ENCODE measurements at regions not wholly inside any gene's neighbourhood (a gene's known extent, or its start where the extent isn't known, plus 50 kb on each side); places are given as distances from the start of the nearest gene placed in this dataset.

DNA sequence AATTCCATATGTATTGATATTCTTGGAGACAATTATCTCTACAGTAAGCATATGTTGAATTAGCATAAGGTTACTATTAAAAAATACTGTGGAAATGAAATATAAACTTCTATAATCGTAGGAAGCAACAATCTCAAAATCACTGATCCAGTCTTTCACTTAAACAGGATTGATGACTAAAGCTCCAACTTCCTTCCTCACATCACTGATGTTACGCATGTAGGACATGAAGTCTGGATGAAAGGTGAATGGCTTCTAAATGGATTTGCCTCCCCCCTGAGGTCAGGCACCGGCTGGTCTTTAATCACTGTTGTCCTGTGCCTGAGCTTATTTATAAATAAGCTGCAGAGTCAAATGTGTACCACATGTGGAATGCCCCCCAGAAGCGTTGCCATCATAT is 157.1 kb upstream of the NFIB start:
- Histone ChIP-seq H3K27ac (ENCODE audit: insufficient read depth, low read depth, low read length, poor library complexity, severe bottlenecking) (no peak overlapping the region), H3K4me3 (ENCODE audit: insufficient read depth, low read depth, low read length) (no peak overlapping the region), H3K4me1 (ENCODE audit: control insufficient read depth, insufficient read depth, low read length) (peaks cover 6% of the 10 kb centered on the region), H3K9me3 (ENCODE audit: control insufficient read depth, low read length) (no peaks in the 10 kb centered on the region), H3K27me3 (ENCODE audit: control insufficient read depth, insufficient read depth, low read length, poor library complexity, severe bottlenecking) (no peaks in the 10 kb centered on the region), H3K36me3 (ENCODE audit: control insufficient read depth, insufficient read depth, low read length) (no peaks in the 10 kb centered on the region)
- WGBS, 2 experiments: 90 to 92% methylated on average over 3 to 4 of the region's 4 CpGs

DNA sequence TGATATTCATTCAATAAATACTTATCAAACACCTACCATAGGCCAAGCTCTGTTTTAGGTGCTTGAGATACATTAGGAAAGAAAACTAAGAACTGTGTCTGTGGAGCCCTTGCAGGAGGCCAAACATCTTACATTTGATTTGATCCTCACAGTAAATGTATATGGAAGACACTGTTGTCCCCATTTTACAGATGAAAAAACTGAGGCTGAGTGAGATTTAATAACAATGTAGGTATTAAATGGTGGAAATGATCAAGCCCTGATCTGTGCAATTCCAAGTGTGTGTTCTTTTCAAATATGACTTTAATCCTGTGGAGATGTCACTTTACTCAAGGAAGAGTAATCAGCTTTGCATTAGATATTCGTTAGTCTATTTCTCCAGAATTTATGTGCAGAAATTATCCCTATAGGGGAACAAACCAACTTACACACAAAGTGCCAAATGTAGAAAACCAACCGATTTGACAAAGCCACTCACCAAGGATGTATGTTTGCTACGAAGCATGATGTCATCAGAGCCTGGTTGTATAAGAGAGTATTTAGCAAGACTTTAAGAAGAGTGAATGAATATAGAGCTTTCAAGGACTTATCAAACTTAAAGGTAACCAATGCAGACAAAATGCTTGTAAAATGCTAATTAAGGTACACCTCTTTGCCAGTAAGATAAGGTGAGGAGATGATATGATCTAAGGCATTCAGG is 153.9 kb upstream of the NFIB start:
- no peak overlapping the region for H3K27ac ChIP-seq (ENCODE audit: insufficient read depth, low read depth, low read length, poor library complexity, severe bottlenecking)
- 96 to 100% methylated on average over 3 of the region's 3 CpGs for WGBS, 2 experiments
- H3K27me3 ChIP-seq (ENCODE audit: control insufficient read depth, insufficient read depth, low read length, poor library complexity, severe bottlenecking): no peaks in the 10 kb centered on the region
- no peaks in the 10 kb centered on the region for H3K36me3 ChIP-seq (ENCODE audit: control insufficient read depth, insufficient read depth, low read length)
- no peak overlapping the region for H3K4me3 ChIP-seq (ENCODE audit: insufficient read depth, low read depth, low read length)
- H3K9me3 ChIP-seq (ENCODE audit: control insufficient read depth, low read length): no peaks in the 10 kb centered on the region
- H3K4me1 ChIP-seq (ENCODE audit: control insufficient read depth, insufficient read depth, low read length): peaks cover 9% of the 10 kb centered on the region

DNA sequence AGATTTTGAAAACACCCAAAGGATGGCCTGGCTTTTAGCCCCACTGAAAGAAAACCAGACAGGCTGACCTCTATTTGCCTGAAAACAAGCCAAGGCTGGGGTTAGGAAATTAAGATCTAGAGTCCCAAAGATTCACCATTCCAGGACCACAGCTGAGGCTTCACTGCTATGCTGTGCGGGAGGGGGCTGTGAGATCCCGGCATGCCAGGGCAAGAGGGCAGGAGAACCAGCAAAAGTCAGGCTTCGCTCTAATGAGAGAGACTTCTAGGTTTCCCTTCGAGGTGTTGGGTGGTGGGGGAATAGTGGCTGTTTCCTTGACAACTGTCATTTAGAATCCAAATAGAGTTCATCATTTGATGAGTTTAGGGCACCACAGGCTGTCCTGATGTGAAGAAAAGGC is 152.9 kb upstream of the NFIB start:
- Histone ChIP-seq H3K27me3 (ENCODE audit: control insufficient read depth, insufficient read depth, low read length, poor library complexity, severe bottlenecking) (no peaks in the 10 kb centered on the region), H3K27ac (ENCODE audit: insufficient read depth, low read depth, low read length, poor library complexity, severe bottlenecking) (no peak overlapping the region), H3K9me3 (ENCODE audit: control insufficient read depth, low read length) (no peaks in the 10 kb centered on the region), H3K36me3 (ENCODE audit: control insufficient read depth, insufficient read depth, low read length) (no peaks in the 10 kb centered on the region), H3K4me3 (ENCODE audit: insufficient read depth, low read depth, low read length) (no peak overlapping the region), H3K4me1 (ENCODE audit: control insufficient read depth, insufficient read depth, low read length) (peaks cover 9% of the 10 kb centered on the region)
- WGBS, 2 experiments: 43 to 49% methylated on average over 4 of the region's 4 CpGs

DNA sequence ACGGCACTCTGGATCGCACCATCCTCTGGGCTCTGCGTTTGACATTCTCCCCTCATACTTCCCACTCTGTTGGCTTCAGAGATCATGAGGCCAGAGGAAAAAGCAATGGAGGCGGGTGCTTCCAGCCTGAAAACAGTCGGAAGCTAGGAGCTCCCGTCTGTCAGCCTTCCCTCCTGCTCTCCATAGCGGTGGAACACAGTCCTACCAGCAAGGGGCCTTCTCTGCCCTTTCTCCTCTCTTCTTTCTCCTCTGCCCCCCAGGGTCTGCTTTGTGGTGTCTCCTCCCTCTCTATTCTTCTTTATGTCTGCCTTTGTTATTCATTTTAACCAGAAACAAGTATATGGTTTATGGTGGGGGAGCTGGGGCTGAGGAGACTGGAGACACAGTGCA is 152.5 kb upstream of the NFIB start:
- WGBS, 2 experiments: 18 to 31% methylated on average over 7 of the region's 7 CpGs
- H3K27me3 ChIP-seq (ENCODE audit: control insufficient read depth, insufficient read depth, low read length, poor library complexity, severe bottlenecking): no peaks in the 10 kb centered on the region
- no peaks in the 10 kb centered on the region for H3K9me3 ChIP-seq (ENCODE audit: control insufficient read depth, low read length)
- peaks cover 9% of the 10 kb centered on the region for H3K4me1 ChIP-seq (ENCODE audit: control insufficient read depth, insufficient read depth, low read length)
- no peak overlapping the region for H3K27ac ChIP-seq (ENCODE audit: insufficient read depth, low read depth, low read length, poor library complexity, severe bottlenecking)
- H3K36me3 ChIP-seq (ENCODE audit: control insufficient read depth, insufficient read depth, low read length): no peaks in the 10 kb centered on the region
- H3K4me3 ChIP-seq (ENCODE audit: insufficient read depth, low read depth, low read length): no peak overlapping the region

GRCh38 chr9:14462950-14463349 is 149.0 kb upstream of the NFIB start:
- no peak overlapping the region for H3K27ac ChIP-seq (ENCODE audit: insufficient read depth, low read depth, low read length, poor library complexity, severe bottlenecking)
- no peaks in the 10 kb centered on the region for H3K27me3 ChIP-seq (ENCODE audit: control insufficient read depth, insufficient read depth, low read length, poor library complexity, severe bottlenecking)
- H3K36me3 ChIP-seq (ENCODE audit: control insufficient read depth, insufficient read depth, low read length): no peaks in the 10 kb centered on the region
- peaks cover 9% of the 10 kb centered on the region for H3K4me1 ChIP-seq (ENCODE audit: control insufficient read depth, insufficient read depth, low read length)
- H3K4me3 ChIP-seq (ENCODE audit: insufficient read depth, low read depth, low read length): no peak overlapping the region
- H3K9me3 ChIP-seq (ENCODE audit: control insufficient read depth, low read length): no peaks in the 10 kb centered on the region
- 83% methylated on average over 1 of the region's 1 CpG; no CpG with 5 or more reads in 1 of the 2 experiments for whole genome bisulfite sequencing, 2 experiments

- Histone ChIP-seq H3K36me3 (ENCODE audit: control insufficient read depth, insufficient read depth, low read length) (no peaks in the 10 kb centered on the region), H3K4me1 (ENCODE audit: control insufficient read depth, insufficient read depth, low read length) (no peaks in the 10 kb centered on the region), H3K9me3 (ENCODE audit: control insufficient read depth, low read length) (no peaks in the 10 kb centered on the region), H3K4me3 (ENCODE audit: insufficient read depth, low read depth, low read length) (no peak overlapping the region), H3K27me3 (ENCODE audit: control insufficient read depth, insufficient read depth, low read length, poor library complexity, severe bottlenecking) (no peaks in the 10 kb centered on the region), H3K27ac (ENCODE audit: insufficient read depth, low read depth, low read length, poor library complexity, severe bottlenecking) (no peak overlapping the region)
- 90 to 91% methylated on average over 2 of the region's 2 CpGs for WGBS, 2 experiments
Measured at GRCh38 chr9:14455243-14455642, 141.3 kb upstream of the NFIB start.

DNA sequence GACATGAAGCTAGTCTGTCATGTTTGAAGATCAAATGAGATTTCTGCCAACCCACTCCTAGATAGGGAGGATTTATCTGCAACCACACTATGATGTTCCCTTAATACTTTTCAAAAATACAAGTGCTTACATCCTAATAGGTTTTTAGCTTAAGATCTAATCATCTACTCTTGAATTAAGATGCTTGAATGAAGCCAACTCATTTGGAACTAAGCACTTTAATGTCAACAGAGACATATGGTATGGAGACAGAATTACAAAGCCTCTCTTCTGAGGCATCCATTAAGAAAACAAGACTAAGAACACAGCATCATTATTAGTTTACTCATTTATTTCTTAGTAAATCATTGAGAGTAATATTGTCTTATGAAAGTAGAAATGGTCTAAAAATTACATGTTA is 139.3 kb upstream of the NFIB start:
- H3K27ac ChIP-seq (ENCODE audit: insufficient read depth, low read depth, low read length, poor library complexity, severe bottlenecking): no peak overlapping the region
- no peaks in the 10 kb centered on the region for H3K27me3 ChIP-seq (ENCODE audit: control insufficient read depth, insufficient read depth, low read length, poor library complexity, severe bottlenecking)
- H3K4me1 ChIP-seq (ENCODE audit: control insufficient read depth, insufficient read depth, low read length): no peaks in the 10 kb centered on the region
- no peaks in the 10 kb centered on the region for H3K36me3 ChIP-seq (ENCODE audit: control insufficient read depth, insufficient read depth, low read length)
- no peaks in the 10 kb centered on the region for H3K9me3 ChIP-seq (ENCODE audit: control insufficient read depth, low read length)
- no peak overlapping the region for H3K4me3 ChIP-seq (ENCODE audit: insufficient read depth, low read depth, low read length)

GRCh38 chr9:14452539-14452938 is 138.6 kb upstream of the NFIB start:
- no peaks in the 10 kb centered on the region for H3K36me3 ChIP-seq (ENCODE audit: control insufficient read depth, insufficient read depth, low read length)
- no peaks in the 10 kb centered on the region for H3K4me1 ChIP-seq (ENCODE audit: control insufficient read depth, insufficient read depth, low read length)
- no peak overlapping the region for H3K4me3 ChIP-seq (ENCODE audit: insufficient read depth, low read depth, low read length)
- H3K27ac ChIP-seq (ENCODE audit: insufficient read depth, low read depth, low read length, poor library complexity, severe bottlenecking): no peak overlapping the region
- 79 to 88% methylated on average over 1 of the region's 1 CpG for WGBS, 2 experiments
- H3K27me3 ChIP-seq (ENCODE audit: control insufficient read depth, insufficient read depth, low read length, poor library complexity, severe bottlenecking): no peaks in the 10 kb centered on the region
- no peaks in the 10 kb centered on the region for H3K9me3 ChIP-seq (ENCODE audit: control insufficient read depth, low read length)

DNA sequence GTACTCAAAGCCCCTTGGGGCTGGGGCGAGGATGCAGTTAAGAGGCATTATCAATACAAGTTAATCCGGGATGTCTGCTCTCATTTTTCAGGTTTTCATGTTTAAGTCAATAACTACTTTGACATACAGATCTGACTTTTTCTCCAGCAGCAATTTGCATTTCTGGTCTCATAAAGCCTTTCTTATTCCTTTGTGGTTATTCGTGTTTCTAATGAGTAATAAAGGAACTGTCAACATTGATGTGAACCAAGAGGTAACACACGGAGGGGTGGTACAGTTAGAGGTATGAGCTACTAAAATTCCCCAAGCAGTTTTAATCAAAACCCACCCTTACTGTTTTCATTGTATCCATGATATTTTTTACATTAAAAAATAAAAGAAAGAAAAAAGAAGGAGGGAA is 138.0 kb upstream of the NFIB start:
- no peaks in the 10 kb centered on the region for H3K36me3 ChIP-seq (ENCODE audit: control insufficient read depth, insufficient read depth, low read length)
- H3K27ac ChIP-seq (ENCODE audit: insufficient read depth, low read depth, low read length, poor library complexity, severe bottlenecking): no peak overlapping the region
- no peaks in the 10 kb centered on the region for H3K9me3 ChIP-seq (ENCODE audit: control insufficient read depth, low read length)
- 89 to 98% methylated on average over 2 to 4 of the region's 4 CpGs for WGBS, 2 experiments
- H3K4me3 ChIP-seq (ENCODE audit: insufficient read depth, low read depth, low read length): no peak overlapping the region
- no peaks in the 10 kb centered on the region for H3K27me3 ChIP-seq (ENCODE audit: control insufficient read depth, insufficient read depth, low read length, poor library complexity, severe bottlenecking)
- H3K4me1 ChIP-seq (ENCODE audit: control insufficient read depth, insufficient read depth, low read length): no peaks in the 10 kb centered on the region

DNA sequence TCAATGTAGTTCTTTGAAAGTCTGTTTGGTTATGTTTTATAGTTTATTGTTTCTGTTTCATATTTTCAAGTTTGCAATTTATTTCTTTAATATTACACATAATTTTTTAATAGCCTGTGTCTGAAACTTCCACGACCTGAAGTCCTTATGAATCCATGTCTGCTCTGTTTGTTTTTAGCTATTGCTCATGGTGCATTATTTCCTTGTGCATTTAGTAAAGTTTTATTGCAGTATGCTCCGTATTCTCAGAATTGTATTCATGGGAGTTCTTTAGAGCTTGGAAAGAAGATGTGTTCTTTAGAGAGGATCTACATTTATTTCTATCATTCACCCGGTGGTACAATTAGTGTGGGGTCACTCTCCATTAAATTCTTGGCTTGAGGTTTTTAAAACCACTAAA is 133.2 kb upstream of the NFIB start:
- Histone ChIP-seq H3K36me3 (ENCODE audit: control insufficient read depth, insufficient read depth, low read length) (no peaks in the 10 kb centered on the region), H3K4me1 (ENCODE audit: control insufficient read depth, insufficient read depth, low read length) (no peaks in the 10 kb centered on the region), H3K27ac (ENCODE audit: insufficient read depth, low read depth, low read length, poor library complexity, severe bottlenecking) (no peak overlapping the region), H3K9me3 (ENCODE audit: control insufficient read depth, low read length) (no peaks in the 10 kb centered on the region), H3K27me3 (ENCODE audit: control insufficient read depth, insufficient read depth, low read length, poor library complexity, severe bottlenecking) (no peaks in the 10 kb centered on the region), H3K4me3 (ENCODE audit: insufficient read depth, low read depth, low read length) (no peak overlapping the region)
- 89 to 95% methylated on average over 2 to 3 of the region's 3 CpGs for WGBS, 2 experiments

- Histone ChIP-seq H3K4me1 (ENCODE audit: control insufficient read depth, insufficient read depth, low read length) (no peaks in the 10 kb centered on the region), H3K9me3 (ENCODE audit: control insufficient read depth, low read length) (no peaks in the 10 kb centered on the region), H3K36me3 (ENCODE audit: control insufficient read depth, insufficient read depth, low read length) (no peaks in the 10 kb centered on the region), H3K27ac (ENCODE audit: insufficient read depth, low read depth, low read length, poor library complexity, severe bottlenecking) (no peak overlapping the region), H3K4me3 (ENCODE audit: insufficient read depth, low read depth, low read length) (no peak overlapping the region), H3K27me3 (ENCODE audit: control insufficient read depth, insufficient read depth, low read length, poor library complexity, severe bottlenecking) (no peaks in the 10 kb centered on the region)
- WGBS, 2 experiments: 93 to 97% methylated on average over 3 of the region's 3 CpGs
Measured at GRCh38 chr9:14445946-14446345, 132.0 kb upstream of the NFIB start.

All from ectodermal cell (in vitro differentiated cells).